ENCODE measurements at regions not wholly inside any gene's neighbourhood (a gene's known extent, or its start where the extent isn't known, plus 50 kb on each side); places are given as distances from the start of the nearest gene placed in this dataset.
"Not testable (repeated sequence)": the region's sequence is repeated elsewhere in the genome, so short reads cannot be mapped to it uniquely, and the experiment has no call there.

DNA sequence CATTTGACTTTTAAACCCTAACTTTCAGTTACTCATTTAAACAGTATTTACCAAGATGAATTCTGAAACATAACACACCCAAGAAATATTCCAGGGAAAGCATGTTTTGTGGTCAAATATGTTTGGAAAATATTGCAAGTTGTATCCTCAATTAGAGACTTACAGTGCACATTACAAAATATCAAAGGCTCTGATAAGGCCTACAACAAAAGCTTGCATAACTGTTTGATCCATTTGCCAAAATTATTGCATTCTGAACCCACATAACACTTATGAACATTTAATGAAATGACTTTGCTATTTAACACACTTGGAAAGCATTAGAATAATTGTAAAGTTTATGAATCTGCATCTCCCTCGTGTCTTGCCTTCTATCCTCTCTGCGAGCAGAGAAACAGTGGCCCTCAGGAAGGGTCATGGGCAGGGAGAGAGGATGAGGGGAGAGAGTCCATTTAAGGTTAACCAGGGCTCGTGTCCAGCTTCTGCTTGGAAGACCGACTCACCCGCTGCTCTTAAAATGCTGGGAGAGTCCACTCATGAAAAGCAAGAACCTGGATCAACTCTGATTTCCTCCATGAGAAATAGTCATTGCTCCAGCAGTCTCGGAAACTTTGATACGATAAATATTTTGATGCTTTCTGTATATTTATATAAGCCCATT is 408.2 kb upstream of the ZMIZ1 start:
- Histone ChIP-seq H4K20me1 (no peaks in the 10 kb centered on the region), H3K4me3 (no peak overlapping the region), H3K9me3 (replicated peaks in 1 of 11) (peaks cover 21 to 25% (median 23%) of the 10 kb centered on the region in 11 experiments), H3K4me1 (peaks cover 0 to 13% (median 5%) of the 10 kb centered on the region in 10 experiments; a peak in 5 of 20 replicates), H3K36me3 (no peaks in the 10 kb centered on the region), H3K27ac (no peak overlapping the region), H3K27me3 (no peaks in the 10 kb centered on the region), H3K9ac (no peak overlapping the region), H3K4me2 (no peak overlapping the region)
- no peak for TF ChIP-seq Cebpa-rat (IDR thresholded peaks at IDR 0.05)

- Histone ChIP-seq H3K4me2 (no peak overlapping the region), H3K36me3 (no peaks in the 10 kb centered on the region), H3K4me1 (peaks cover 0 to 6% (median 3%) of the 10 kb centered on the region in 10 experiments; a peak in 5 of 20 replicates), H3K9me3 (replicated peaks in 1 of 11) (peaks cover 27 to 49% (median 39%) of the 10 kb centered on the region in 11 experiments), H3K27me3 (no peaks in the 10 kb centered on the region), H3K4me3 (no peak overlapping the region), H3K27ac (no peak overlapping the region), H4K20me1 (no peaks in the 10 kb centered on the region), H3K9ac (no peak overlapping the region)
- no peak for TF ChIP-seq Cebpa-rat (IDR thresholded peaks at IDR 0.05)
These were observed 405.0 kb upstream of the ZMIZ1 start for GRCh38 chr10:78663721-78664120.

GRCh38 chr10:78664929-78665553 is 403.7 kb upstream of the ZMIZ1 start:
- TF ChIP-seq Cebpa-rat (IDR thresholded peaks at IDR 0.05): no peak
- no peaks in the 10 kb centered on the region for H3K4me1 ChIP-seq

DNA sequence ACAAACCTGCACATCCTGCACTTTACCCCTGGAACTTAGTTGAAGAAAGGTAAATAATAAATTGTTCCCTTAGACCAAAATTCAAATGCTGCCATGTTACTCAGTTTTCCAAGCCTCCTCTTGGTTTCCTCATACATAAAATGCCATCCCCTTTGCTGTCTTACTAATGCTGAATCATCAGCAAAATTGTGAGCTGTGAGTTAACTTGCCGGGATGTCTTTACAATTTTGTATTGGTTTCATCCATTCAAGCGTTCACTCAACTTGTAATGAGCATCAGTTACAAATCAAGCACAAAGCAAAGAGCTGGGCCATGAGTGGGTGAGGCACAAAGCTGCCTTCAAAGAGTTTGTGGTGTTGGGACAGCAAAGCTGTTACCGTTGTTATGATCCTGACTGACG is 395.8 kb upstream of the ZMIZ1 start:
- H3K27me3 ChIP-seq: 0 out of 22 replicates have a peak, but pooled peaks cover 0 to 4% (median 0%) of the 10 kb centered on the region in 11 experiments
- H3K9me3 ChIP-seq (replicated peaks in 1 of 11): peaks cover 0 to 25% (median 4%) of the 10 kb centered on the region in 11 experiments; a peak in 5 of 22 replicates
- H3K4me3 ChIP-seq: no peak overlapping the region
- peaks cover 0 to 11% (median 0%) of the 10 kb centered on the region in 10 experiments; a peak in 4 of 20 replicates for H3K4me1 ChIP-seq
- H3K4me2 ChIP-seq: no peak overlapping the region
- TF ChIP-seq Cebpa-rat (IDR thresholded peaks at IDR 0.05): no peak
- H3K27ac ChIP-seq: no peak overlapping the region
- no peak overlapping the region for H3K9ac ChIP-seq
- no peaks in the 10 kb centered on the region for H3K36me3 ChIP-seq
- H4K20me1 ChIP-seq: no peaks in the 10 kb centered on the region

More at GRCh38 chr10:78664929-78665553, 403.7 kb upstream of the ZMIZ1 start:
- Histone ChIP-seq H3K4me3 (no peak overlapping the region), H4K20me1 (no peaks in the 10 kb centered on the region), H3K36me3 (no peaks in the 10 kb centered on the region), H3K27me3 (no peaks in the 10 kb centered on the region), H3K4me2 (no peak overlapping the region), H3K27ac (no peak overlapping the region), H3K9me3 (replicated peaks in 1 of 11) (peaks cover 27 to 49% (median 39%) of the 10 kb centered on the region in 11 experiments), H3K9ac (no peak overlapping the region)

- H3K4me2 ChIP-seq: peak overlapping the region; percentile 9 to 72 (median 53); a peak in 16 of 22 replicates
These were observed 387.6 kb upstream of the ZMIZ1 start for GRCh38 chr10:78681141-78681540.

GRCh38 chr10:78681986-78682385 is 386.8 kb upstream of the ZMIZ1 start:
- H3K36me3 ChIP-seq, H3K9ac ChIP-seq, H3K27ac ChIP-seq, H3K27me3 ChIP-seq, H4K20me1 ChIP-seq, H3K4me3 ChIP-seq: not testable (repeated sequence)
- H3K9me3 ChIP-seq (replicated peaks in 1 of 11): peaks cover 0 to 24% (median 12%) of the 10 kb centered on the region in 11 experiments; a peak in 11 of 22 replicates
- H3K4me2 ChIP-seq: peak overlapping the region in 10 of 11 experiments; percentile 9 to 72 (median 56); a peak in 15 of 22 replicates
- peaks cover 0 to 24% (median 18%) of the 10 kb centered on the region in 10 experiments; a peak in 14 of 20 replicates for H3K4me1 ChIP-seq

More at GRCh38 chr10:78681141-78681540, 387.6 kb upstream of the ZMIZ1 start:
- not testable (repeated sequence) for H4K20me1 ChIP-seq, H3K36me3 ChIP-seq, H3K27ac ChIP-seq, H3K4me3 ChIP-seq, H3K9ac ChIP-seq, H3K27me3 ChIP-seq
- Histone ChIP-seq H3K4me1 (peaks cover 0 to 24% (median 18%) of the 10 kb centered on the region in 10 experiments; a peak in 14 of 20 replicates), H3K9me3 (replicated peaks in 1 of 11) (peaks cover 0 to 24% (median 12%) of the 10 kb centered on the region in 11 experiments; a peak in 11 of 22 replicates)

DNA sequence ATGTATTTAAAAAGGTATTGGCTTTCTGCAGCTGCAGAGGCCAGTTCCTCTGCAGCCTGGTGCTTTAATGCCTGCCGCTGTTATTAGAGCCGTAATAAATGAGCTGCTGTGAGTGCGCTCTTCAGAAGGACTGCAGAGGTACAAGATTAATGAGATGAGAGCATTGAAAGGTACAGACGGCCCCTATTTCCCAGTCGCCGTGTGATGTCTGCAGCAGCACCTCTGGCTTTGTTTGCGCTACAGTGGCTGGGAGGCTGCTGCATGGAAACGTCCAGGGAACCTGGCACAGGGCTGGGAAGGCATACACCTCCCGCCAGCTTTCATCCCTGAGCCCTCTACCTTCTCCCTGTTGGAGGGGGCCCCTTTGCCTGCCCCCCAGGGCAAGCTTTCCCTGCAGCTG is 383.8 kb upstream of the ZMIZ1 start:
- Histone ChIP-seq H3K36me3 (no peaks in the 10 kb centered on the region), H3K4me2 (no peak overlapping the region), H3K9ac (no peak overlapping the region), H3K27me3 (peaks cover 0 to 10% (median 3%) of the 10 kb centered on the region in 11 experiments; a peak in 5 of 22 replicates), H3K4me1 (peaks cover 0 to 32% (median 18%) of the 10 kb centered on the region in 10 experiments; a peak in 14 of 20 replicates), H4K20me1 (no peaks in the 10 kb centered on the region; a peak in 2 of 22 replicates), H3K4me3 (no peak overlapping the region), H3K27ac (no peak overlapping the region), H3K9me3 (replicated peaks in 1 of 11) (peaks cover 0 to 24% (median 12%) of the 10 kb centered on the region in 11 experiments; a peak in 11 of 22 replicates)
- no peak for TF ChIP-seq Cebpa-rat (IDR thresholded peaks at IDR 0.05)

DNA sequence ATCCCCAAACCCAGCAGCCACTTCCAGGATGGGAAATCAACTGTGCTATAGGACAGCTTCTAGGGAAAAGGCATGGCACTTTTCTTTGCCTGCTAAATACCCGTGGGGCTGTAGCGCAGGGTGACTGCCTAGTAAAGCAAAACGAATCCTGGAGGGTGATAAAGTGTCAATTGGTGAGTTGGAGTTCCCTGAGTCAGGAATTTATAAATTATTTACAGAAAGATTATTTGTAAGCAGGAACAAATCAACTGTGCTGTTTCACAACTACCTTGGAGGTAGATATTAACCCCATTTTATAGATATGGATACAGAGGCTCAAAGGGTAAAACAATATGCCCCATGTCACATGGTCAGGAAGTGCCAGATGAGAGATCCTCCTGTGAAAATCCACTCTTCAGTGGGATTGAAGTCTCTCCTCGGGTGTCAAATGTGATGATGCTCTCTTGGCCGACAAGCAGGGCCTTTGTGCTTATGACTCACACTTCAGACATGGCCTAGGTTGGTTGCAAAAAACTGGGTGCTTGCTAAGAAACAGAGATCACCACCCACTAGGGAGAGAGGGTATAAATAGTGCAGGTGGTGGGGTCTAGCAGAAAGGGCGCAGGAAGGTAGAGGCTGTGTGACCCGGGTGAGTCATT is 383.2 kb upstream of the ZMIZ1 start:
- peaks cover 0 to 32% (median 18%) of the 10 kb centered on the region in 10 experiments; a peak in 14 of 20 replicates for H3K4me1 ChIP-seq
- TF ChIP-seq Cebpa-rat (IDR thresholded peaks at IDR 0.05): no peak
- H3K36me3 ChIP-seq: no peaks in the 10 kb centered on the region
- no peak overlapping the region for H3K4me3 ChIP-seq
- peaks cover 0 to 24% (median 12%) of the 10 kb centered on the region in 11 experiments; a peak in 11 of 22 replicates for H3K9me3 ChIP-seq (replicated peaks in 1 of 11)
- H3K4me2 ChIP-seq: no peak overlapping the region
- peaks cover 0 to 10% (median 3%) of the 10 kb centered on the region in 11 experiments; a peak in 5 of 22 replicates for H3K27me3 ChIP-seq
- no peaks in the 10 kb centered on the region; a peak in 2 of 22 replicates for H4K20me1 ChIP-seq
- H3K27ac ChIP-seq: no peak overlapping the region
- H3K9ac ChIP-seq: no peak overlapping the region

Measured in BLaER1 treated with 17β-estradiol and CSF1 and Interleukin-3, amounts not matched to agents 10 nM and 100 nM (cell line).